Liver (tissue), 3 donors: ENCODE measurements at regions not wholly inside any gene's neighbourhood (a gene's known extent, or its start where the extent isn't known, plus 50 kb on each side); places are given as distances from the start of the nearest gene placed in this dataset.

Experiments
- EGR1 ChIP-seq, 2 donors: IDR thresholded peaks; 2 replicates each; pipeline ENCODE4 v1.6.1; 2016 to 2018; ENCODE audit warnings: antibody characterized with exemption in 2 of 2, low read depth in 2 of 2
- GABPA ChIP-seq, 2 donors: IDR thresholded peaks in 1 of 2; conservative IDR thresholded peaks in 1 of 2; 2 replicates each; pipeline ENCODE4 v1.6.1; 2016; ENCODE audit warnings: antibody characterized with exemption in 2 of 2, mild to moderate bottlenecking in 1 of 2, moderate library complexity in 1 of 2
- JUND ChIP-seq, 2 donors: IDR thresholded peaks; 2 replicates each; pipeline ENCODE4 v1.6.1; 2016; ENCODE audit warnings: antibody characterized with exemption in 2 of 2
- NR2F2 ChIP-seq: IDR thresholded peaks from 2 replicates; pipeline ENCODE4 v1.6.1; 2016; ENCODE audit warnings: antibody characterized with exemption
- RAD21 ChIP-seq, 2 donors: IDR thresholded peaks; 2 replicates each; pipeline ENCODE4 v1.6.1; 2016; ENCODE audit warnings: antibody characterized with exemption in 2 of 2, mild to moderate bottlenecking in 2 of 2
- TAF1 ChIP-seq: conservative IDR thresholded peaks from 2 replicates; pipeline ENCODE4 v1.6.1; 2016; ENCODE audit warnings: antibody characterized with exemption, mild to moderate bottlenecking
- YY1 ChIP-seq: IDR thresholded peaks from 2 replicates; pipeline ENCODE4 v1.6.1; 2016; ENCODE audit warnings: antibody characterized with exemption, mild to moderate bottlenecking
- TF ChIP-seq, protein P1 (sequence below): fragments of 150-350 bp; IDR thresholded peaks from 2 replicates; pipeline ENCODE4 v1.5.1; 2017; ENCODE audit warnings: improper control_type of control experiment, low read depth, low read length; ENCODE audit not compliant: missing input control
- TF ChIP-seq, protein P2 (sequence below): IDR thresholded peaks from 2 replicates; pipeline ENCODE4 v1.6.1; 2016; ENCODE audit warnings: antibody characterized with exemption, mild to moderate bottlenecking
- TF ChIP-seq, protein P3 (sequence below): IDR thresholded peaks from 2 replicates; pipeline ENCODE4 v1.6.1; 2016; ENCODE audit warnings: antibody characterized with exemption
- TF ChIP-seq, protein P4 (sequence below): IDR thresholded peaks from 2 replicates; pipeline ENCODE4 v1.6.1; 2016; ENCODE audit warnings: antibody characterized with exemption
- donor health status: healthy.
- donor health status: healthy.

DNA sequence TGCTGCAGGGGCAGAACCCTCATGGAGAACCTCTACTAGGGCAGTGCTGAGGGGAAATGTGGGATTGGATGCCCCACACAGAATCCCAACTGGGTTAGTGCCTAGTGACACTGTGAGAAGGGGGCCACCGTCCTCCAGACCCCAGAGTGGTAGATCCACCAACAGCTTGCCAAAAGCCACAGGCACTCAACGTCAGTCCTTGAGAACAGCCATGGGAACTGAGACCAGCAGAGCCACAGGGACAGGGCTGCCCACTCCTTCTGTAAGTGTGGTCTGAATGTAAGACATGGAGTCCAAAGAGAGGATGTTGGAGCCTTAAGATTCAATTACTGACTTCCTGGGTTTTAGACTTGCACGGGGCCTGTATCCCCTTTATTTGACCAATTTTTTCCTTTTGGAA is 1451.5 kb downstream of the SI start:
- TF ChIP-seq EGR1 (IDR thresholded peaks at IDR 0.05; ENCODE audit: low read depth in 2 of 2) (no peak), JUND (IDR thresholded peaks at IDR 0.05) (no peak), YY1 (no peak), TAF1 (no peak), RAD21 (IDR thresholded peaks at IDR 0.05) (no peak), NR2F2 (no peak), GABPA (IDR thresholded peaks at IDR 0.05 in 1 of 2, conservative IDR thresholded peaks at IDR 0.05 in 1 of 2) (no peak)
- TF ChIP-seq, protein P1, sequence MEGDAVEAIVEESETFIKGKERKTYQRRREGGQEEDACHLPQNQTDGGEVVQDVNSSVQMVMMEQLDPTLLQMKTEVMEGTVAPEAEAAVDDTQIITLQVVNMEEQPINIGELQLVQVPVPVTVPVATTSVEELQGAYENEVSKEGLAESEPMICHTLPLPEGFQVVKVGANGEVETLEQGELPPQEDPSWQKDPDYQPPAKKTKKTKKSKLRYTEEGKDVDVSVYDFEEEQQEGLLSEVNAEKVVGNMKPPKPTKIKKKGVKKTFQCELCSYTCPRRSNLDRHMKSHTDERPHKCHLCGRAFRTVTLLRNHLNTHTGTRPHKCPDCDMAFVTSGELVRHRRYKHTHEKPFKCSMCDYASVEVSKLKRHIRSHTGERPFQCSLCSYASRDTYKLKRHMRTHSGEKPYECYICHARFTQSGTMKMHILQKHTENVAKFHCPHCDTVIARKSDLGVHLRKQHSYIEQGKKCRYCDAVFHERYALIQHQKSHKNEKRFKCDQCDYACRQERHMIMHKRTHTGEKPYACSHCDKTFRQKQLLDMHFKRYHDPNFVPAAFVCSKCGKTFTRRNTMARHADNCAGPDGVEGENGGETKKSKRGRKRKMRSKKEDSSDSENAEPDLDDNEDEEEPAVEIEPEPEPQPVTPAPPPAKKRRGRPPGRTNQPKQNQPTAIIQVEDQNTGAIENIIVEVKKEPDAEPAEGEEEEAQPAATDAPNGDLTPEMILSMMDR, result no peak
- TF ChIP-seq, protein P2, sequence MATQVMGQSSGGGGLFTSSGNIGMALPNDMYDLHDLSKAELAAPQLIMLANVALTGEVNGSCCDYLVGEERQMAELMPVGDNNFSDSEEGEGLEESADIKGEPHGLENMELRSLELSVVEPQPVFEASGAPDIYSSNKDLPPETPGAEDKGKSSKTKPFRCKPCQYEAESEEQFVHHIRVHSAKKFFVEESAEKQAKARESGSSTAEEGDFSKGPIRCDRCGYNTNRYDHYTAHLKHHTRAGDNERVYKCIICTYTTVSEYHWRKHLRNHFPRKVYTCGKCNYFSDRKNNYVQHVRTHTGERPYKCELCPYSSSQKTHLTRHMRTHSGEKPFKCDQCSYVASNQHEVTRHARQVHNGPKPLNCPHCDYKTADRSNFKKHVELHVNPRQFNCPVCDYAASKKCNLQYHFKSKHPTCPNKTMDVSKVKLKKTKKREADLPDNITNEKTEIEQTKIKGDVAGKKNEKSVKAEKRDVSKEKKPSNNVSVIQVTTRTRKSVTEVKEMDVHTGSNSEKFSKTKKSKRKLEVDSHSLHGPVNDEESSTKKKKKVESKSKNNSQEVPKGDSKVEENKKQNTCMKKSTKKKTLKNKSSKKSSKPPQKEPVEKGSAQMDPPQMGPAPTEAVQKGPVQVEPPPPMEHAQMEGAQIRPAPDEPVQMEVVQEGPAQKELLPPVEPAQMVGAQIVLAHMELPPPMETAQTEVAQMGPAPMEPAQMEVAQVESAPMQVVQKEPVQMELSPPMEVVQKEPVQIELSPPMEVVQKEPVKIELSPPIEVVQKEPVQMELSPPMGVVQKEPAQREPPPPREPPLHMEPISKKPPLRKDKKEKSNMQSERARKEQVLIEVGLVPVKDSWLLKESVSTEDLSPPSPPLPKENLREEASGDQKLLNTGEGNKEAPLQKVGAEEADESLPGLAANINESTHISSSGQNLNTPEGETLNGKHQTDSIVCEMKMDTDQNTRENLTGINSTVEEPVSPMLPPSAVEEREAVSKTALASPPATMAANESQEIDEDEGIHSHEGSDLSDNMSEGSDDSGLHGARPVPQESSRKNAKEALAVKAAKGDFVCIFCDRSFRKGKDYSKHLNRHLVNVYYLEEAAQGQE, result no peak
- TF ChIP-seq, protein P3, sequence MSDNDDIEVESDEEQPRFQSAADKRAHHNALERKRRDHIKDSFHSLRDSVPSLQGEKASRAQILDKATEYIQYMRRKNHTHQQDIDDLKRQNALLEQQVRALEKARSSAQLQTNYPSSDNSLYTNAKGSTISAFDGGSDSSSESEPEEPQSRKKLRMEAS, result no peak
- TF ChIP-seq, protein P4, sequence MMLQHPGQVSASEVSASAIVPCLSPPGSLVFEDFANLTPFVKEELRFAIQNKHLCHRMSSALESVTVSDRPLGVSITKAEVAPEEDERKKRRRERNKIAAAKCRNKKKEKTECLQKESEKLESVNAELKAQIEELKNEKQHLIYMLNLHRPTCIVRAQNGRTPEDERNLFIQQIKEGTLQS, result no peak
